Immature natural killer cell (primary cell): ENCODE measurements at regions not wholly inside any gene's neighbourhood (a gene's known extent, or its start where the extent isn't known, plus 50 kb on each side); places are given as distances from the start of the nearest gene placed in this dataset.
A peak's percentile ranks its signal among the peaks of the same experiment; 100 is the strongest.

Experiments
- DNase-seq, 3 donors: peaks; one replicate each; pipeline ENCODE4 v3.0.0; 2022; ENCODE audit warnings: mixed read lengths in 1 of 3
- H3K27ac Mint-ChIP-seq, 6 donors: one replicate each; pipeline ENCODE4 v1.8.0; 2020; ENCODE audit warnings: mixed read lengths in 6 of 6, mild to moderate bottlenecking in 5 of 6, inconsistent platforms in 4 of 6, moderate library complexity in 3 of 6
- H3K27me3 Mint-ChIP-seq, 3 donors: one replicate each; pipeline ENCODE4 v1.8.0; 2020 to 2021; ENCODE audit warnings: low read depth in 3 of 3, mild to moderate bottlenecking in 3 of 3, mixed read lengths in 3 of 3, moderate library complexity in 3 of 3, inconsistent platforms in 1 of 3
- H3K36me3 Mint-ChIP-seq, 3 donors: one replicate each; pipeline ENCODE4 v1.8.0; 2020; ENCODE audit warnings: mixed read lengths in 3 of 3, inconsistent platforms in 2 of 3, mild to moderate bottlenecking in 2 of 3
- H3K4me1 Mint-ChIP-seq, 2 donors: one replicate each; pipeline ENCODE4 v1.8.0; 2020; ENCODE audit warnings: inconsistent platforms in 2 of 2, mild to moderate bottlenecking in 2 of 2, mixed read lengths in 2 of 2, moderate library complexity in 1 of 2
- H3K4me3 Mint-ChIP-seq, 5 donors: one replicate each; pipeline ENCODE4 v1.8.0; 2020; ENCODE audit warnings: mild to moderate bottlenecking in 5 of 5, mixed read lengths in 5 of 5, inconsistent platforms in 3 of 5, moderate library complexity in 3 of 5
- H3K9me3 Mint-ChIP-seq, 6 donors: one replicate each; pipeline ENCODE4 v1.8.0; 2020; ENCODE audit warnings: mild to moderate bottlenecking in 6 of 6, mixed read lengths in 6 of 6, inconsistent platforms in 4 of 6, moderate library complexity in 3 of 6

GRCh38 chr11:128283451-128283850, 303.9 kb downstream of the ETS1 start:
- DNase-seq = no peak
- Mint-ChIP-seq H3K36me3 (no peaks in the 10 kb centered on the region), H3K27me3 (peaks cover 0 to 8% (median 0%) of the 10 kb centered on the region in 3 donors), H3K4me3 (no peak overlapping the region), H3K9me3 (no peaks in the 10 kb centered on the region), H3K27ac (peak overlapping the region; percentile 27 to 99 (median 98)), H3K4me1 (peaks cover 44 to 63% of the 10 kb centered on the region in 2 donors)

DNA sequence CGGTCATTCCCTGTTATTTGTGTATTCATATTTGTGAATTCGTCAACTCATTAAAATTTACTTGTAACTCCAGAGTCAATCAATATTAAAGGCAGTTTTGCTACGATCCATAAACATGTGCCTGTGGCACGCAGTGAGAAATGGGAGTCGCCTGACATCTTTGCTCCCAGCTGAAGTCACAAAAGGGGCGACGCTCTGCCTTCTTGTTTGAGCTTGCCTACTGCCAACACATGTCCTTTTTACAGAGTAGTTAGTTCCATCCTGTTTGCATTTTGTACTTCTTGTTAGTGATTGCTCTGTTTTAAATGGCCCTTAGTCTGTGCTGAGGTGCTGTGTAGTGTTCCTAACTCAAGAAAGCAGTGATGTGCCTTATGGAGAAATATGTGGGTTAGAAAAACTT, 305.3 kb downstream of the ETS1 start:
- Mint-ChIP-seq H3K4me3 (no peak overlapping the region), H3K27me3 (peaks cover 0 to 9% (median 3%) of the 10 kb centered on the region in 3 donors), H3K27ac (peak overlapping the region in 3 of 6 donors; percentile 76 to 86 (median 85)), H3K9me3 (no peaks in the 10 kb centered on the region), H3K4me1 (peaks cover 38 to 50% of the 10 kb centered on the region in 2 donors), H3K36me3 (no peaks in the 10 kb centered on the region)
- no peak for DNase-seq

DNA sequence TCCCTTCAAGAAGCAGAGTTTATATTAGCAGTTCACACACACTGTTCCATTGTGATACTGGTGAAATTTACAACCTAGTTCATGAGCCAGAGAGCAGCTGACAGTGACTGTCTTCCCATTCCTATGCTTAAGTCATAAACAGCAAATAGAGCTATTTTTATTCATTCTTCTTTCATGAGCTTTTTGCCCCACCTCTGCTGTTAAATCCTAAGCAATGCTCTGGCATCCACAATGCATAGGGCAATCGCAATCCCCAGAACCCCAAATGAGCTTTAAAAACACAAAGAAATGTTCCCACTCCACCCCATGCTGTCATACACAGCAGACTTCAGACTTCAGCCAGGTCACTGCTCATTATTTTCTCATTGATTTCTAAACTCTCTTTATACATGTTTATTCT, 307.5 kb downstream of the ETS1 start:
- Mint-ChIP-seq H3K27ac (no peak overlapping the region), H3K27me3 (peaks cover 0 to 11% (median 3%) of the 10 kb centered on the region in 3 donors), H3K4me3 (no peak overlapping the region), H3K4me1 (peaks cover 18 to 28% of the 10 kb centered on the region in 2 donors), H3K36me3 (peaks cover 0 to 4% (median 0%) of the 10 kb centered on the region in 3 donors), H3K9me3 (no peaks in the 10 kb centered on the region)
- DNase-seq = no peak

DNA sequence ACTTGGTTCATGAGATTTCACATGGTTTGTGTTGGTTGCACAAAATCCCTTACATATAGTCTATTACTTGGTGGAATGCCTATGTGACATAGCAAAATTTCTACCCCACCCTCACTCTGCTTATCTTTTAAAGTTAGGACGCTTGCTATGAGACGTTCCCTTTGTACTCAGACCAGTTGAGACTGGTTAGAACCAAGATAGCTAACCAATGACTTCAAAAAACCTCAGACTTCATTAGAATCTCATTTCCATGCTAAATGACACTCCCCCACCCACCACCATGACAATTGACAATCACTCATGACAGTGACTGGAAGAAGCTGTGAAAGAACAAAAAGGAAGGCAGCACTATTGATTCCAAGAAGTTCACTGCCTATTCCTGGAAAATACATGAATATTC, 313.6 kb downstream of the ETS1 start:
- peaks cover 0 to 7% (median 7%) of the 10 kb centered on the region in 3 donors for H3K27me3 Mint-ChIP-seq
- peak overlapping the region in 1 of 6 donors; percentile 75 for H3K27ac Mint-ChIP-seq
- peaks cover 0 to 4% (median 0%) of the 10 kb centered on the region in 3 donors for H3K36me3 Mint-ChIP-seq
- H3K4me1 Mint-ChIP-seq = peaks cover 23 to 26% of the 10 kb centered on the region in 2 donors
- DNase-seq = no peak
- no peaks in the 10 kb centered on the region for H3K9me3 Mint-ChIP-seq
- no peak overlapping the region for H3K4me3 Mint-ChIP-seq

DNA sequence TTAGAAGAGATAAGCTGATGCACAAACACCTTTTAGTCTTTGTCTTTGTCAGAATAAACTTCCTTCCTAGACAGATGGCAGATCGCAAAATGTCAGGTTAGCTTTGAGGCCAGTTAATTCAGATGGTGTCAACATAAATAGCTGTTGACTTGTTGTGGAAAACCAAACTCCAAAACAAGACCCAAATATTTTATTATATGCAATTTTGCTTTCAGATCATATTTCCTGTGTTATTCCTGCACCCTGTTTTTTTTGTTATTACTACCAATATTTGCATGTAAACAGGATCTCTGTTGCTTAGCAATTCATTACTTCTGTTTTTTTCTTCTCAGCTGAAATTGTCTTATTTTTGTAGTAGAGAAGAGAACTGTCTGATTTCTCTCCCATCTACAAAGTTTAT, 316.0 kb downstream of the ETS1 start:
- peak overlapping the region in 3 of 5 donors; percentile 28 to 33 (median 30) for H3K4me3 Mint-ChIP-seq
- peaks cover 0 to 5% (median 2%) of the 10 kb centered on the region in 3 donors for H3K27me3 Mint-ChIP-seq
- peaks cover 23 to 26% of the 10 kb centered on the region in 2 donors for H3K4me1 Mint-ChIP-seq
- peak; percentile 39 to 53 (median 49) for DNase-seq
- peak overlapping the region; percentile 40 to 87 (median 74) for H3K27ac Mint-ChIP-seq
- H3K36me3 Mint-ChIP-seq = no peaks in the 10 kb centered on the region
- no peaks in the 10 kb centered on the region for H3K9me3 Mint-ChIP-seq

DNA sequence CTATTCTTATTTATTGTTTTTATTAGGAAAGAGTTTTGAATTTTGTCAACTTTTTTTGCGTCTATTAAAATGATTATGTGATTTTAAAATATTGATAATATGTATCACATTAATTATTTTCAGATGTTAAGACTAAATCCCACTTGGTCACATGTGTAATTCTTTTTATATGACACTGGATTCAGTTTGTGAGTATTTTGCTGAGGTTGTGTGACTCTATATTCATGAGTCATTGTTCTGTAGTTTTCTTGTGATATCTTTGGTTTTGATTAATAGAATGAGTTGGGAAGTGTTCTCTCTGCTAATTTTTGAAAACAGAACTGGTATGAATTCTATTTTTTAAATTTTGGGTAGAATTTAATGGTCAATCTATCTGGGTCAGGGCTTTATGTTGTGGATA, 317.9 kb downstream of the ETS1 start:
- peaks cover 0 to 5% (median 0%) of the 10 kb centered on the region in 3 donors for H3K27me3 Mint-ChIP-seq
- peaks cover 23 to 26% of the 10 kb centered on the region in 2 donors for H3K4me1 Mint-ChIP-seq
- no peak for DNase-seq
- H3K4me3 Mint-ChIP-seq = no peak overlapping the region
- H3K36me3 Mint-ChIP-seq = no peaks in the 10 kb centered on the region
- no peak overlapping the region for H3K27ac Mint-ChIP-seq
- no peaks in the 10 kb centered on the region for H3K9me3 Mint-ChIP-seq

DNA sequence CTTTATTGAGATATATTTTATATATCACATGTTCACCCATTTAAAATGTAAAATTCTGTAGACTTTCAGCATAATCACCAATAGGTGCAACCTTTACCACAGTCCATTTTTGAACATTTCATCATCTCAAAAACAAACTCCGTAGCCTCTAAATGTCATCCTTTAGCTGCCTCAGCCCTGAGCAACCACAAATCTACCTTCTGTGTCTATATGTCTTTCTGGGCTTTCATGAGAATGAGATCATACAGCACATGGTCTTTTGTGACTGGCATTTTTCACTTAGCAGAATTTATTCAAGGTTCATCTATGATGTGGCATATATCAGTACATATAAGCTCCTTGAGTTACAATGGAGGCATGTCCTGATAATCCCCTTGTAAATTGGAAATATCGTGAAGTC, 320.5 kb downstream of the ETS1 start:
- H3K27me3 Mint-ChIP-seq = peaks cover 0 to 8% (median 0%) of the 10 kb centered on the region in 3 donors
- no peaks in the 10 kb centered on the region for H3K9me3 Mint-ChIP-seq
- H3K4me3 Mint-ChIP-seq = no peak overlapping the region
- peaks cover 10 to 11% of the 10 kb centered on the region in 2 donors for H3K4me1 Mint-ChIP-seq
- H3K27ac Mint-ChIP-seq = no peak overlapping the region
- no peak for DNase-seq
- H3K36me3 Mint-ChIP-seq = no peaks in the 10 kb centered on the region

DNA sequence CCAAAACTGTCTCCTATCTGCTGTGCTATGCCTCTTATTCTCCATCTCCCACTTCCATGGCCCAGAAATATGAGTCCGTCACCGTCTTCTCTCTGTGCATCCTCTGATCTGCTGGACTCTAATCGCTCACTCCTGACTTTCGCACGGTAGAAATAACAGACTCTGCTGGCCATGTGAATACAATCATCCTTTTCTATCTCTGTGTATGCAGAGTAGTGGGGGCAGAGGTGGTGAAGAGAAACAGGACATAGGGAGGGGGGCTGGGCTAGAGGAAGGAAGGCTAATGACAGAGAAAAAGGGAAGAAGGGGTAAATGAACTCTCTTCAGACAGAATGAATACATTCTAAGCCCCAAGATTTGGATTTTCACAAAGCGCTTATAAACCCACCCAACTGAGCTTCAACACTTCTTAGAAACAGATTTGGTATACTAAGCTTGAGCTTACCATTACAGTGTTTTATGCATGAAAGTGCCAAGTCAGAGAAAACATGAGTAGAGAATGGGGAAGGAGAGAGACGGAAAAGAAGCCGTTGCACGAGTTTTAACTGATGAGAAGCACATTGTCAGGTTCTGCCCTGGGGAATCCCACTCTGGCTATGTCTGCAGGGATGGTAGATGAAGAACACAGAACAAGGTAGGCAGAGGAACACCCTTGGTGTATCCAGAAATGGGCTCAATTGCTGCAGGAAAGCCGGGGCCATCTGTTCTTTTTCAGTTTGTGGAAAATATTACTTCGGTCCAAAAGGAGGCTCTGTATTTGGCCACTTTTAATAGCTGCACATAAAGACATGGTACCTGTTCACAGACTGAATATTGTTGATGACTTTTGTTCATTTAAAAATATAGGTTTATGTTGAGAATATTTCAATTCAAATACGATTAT, 324.7 kb downstream of the ETS1 start:
- no peak for DNase-seq
- Mint-ChIP-seq H3K9me3 (no peaks in the 10 kb centered on the region), H3K4me3 (no peak overlapping the region), H3K36me3 (peaks cover 0 to 4% (median 0%) of the 10 kb centered on the region in 3 donors), H3K27me3 (peaks cover 0 to 9% (median 5%) of the 10 kb centered on the region in 3 donors), H3K4me1 (peaks cover 10 to 14% of the 10 kb centered on the region in 2 donors), H3K27ac (no peak overlapping the region)

GRCh38 chr11:128261011-128261421, 326.3 kb downstream of the ETS1 start:
- peaks cover 0 to 4% (median 0%) of the 10 kb centered on the region in 3 donors for H3K36me3 Mint-ChIP-seq
- peaks cover 10 to 14% of the 10 kb centered on the region in 2 donors for H3K4me1 Mint-ChIP-seq
- no peak overlapping the region for H3K4me3 Mint-ChIP-seq
- no peak for DNase-seq
- no peaks in the 10 kb centered on the region for H3K9me3 Mint-ChIP-seq
- H3K27ac Mint-ChIP-seq = peak overlapping the region in 1 of 6 donors; percentile 60
- H3K27me3 Mint-ChIP-seq = peaks cover 0 to 9% (median 5%) of the 10 kb centered on the region in 3 donors

- H3K9me3 Mint-ChIP-seq = no peaks in the 10 kb centered on the region
- H3K27ac Mint-ChIP-seq = no peak overlapping the region
- H3K4me3 Mint-ChIP-seq = no peak overlapping the region
- no peak for DNase-seq
- peaks cover 10 to 14% of the 10 kb centered on the region in 2 donors for H3K4me1 Mint-ChIP-seq
- H3K36me3 Mint-ChIP-seq = peaks cover 0 to 4% (median 0%) of the 10 kb centered on the region in 3 donors
- H3K27me3 Mint-ChIP-seq = peaks cover 0 to 9% (median 5%) of the 10 kb centered on the region in 3 donors
Observed at GRCh38 chr11:128260398-128260797, 327.0 kb downstream of the ETS1 start.

DNA sequence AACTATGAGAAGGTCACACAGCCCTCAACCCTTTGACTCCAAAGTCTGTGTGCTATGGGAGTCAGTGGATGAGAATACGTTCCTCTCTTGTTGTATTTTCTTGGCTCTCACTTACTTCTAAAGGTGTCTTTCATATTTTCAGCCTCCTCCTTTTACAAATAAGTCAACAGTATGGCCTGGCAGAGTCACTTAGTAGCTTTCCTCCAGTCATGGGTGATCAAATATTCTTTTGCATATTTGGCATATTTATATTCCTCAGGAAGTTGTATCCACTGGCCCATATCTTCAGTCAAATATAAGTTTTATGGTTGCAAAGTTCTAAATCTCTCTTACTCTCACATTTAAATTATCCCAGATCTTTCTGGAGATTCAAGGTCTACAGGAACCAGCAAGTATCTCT, 327.5 kb downstream of the ETS1 start:
- H3K4me3 Mint-ChIP-seq = no peak overlapping the region
- no peak for DNase-seq
- peaks cover 10 to 14% of the 10 kb centered on the region in 2 donors for H3K4me1 Mint-ChIP-seq
- H3K27ac Mint-ChIP-seq = no peak overlapping the region
- peaks cover 0 to 9% (median 5%) of the 10 kb centered on the region in 3 donors for H3K27me3 Mint-ChIP-seq
- H3K36me3 Mint-ChIP-seq = peaks cover 0 to 4% (median 0%) of the 10 kb centered on the region in 3 donors
- no peaks in the 10 kb centered on the region for H3K9me3 Mint-ChIP-seq

DNA sequence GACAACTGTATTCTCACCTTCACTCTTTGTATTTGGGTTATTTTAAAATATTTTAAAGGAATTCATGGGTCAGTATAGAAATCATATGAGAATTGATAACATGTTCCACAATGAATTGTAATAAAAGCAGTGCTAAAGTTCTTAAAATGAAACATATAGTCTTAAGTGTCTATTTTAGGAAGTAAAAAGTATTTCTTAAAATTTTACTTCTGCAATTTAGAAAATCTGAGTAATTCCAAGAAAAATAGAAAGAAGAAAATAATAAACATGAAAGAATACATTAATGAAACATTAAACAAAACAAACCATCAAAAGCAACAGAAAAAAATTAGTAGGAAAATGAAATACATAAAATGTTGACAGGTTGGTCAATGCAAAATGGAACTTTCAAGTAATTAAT, 332.4 kb downstream of the ETS1 start:
- Mint-ChIP-seq H3K4me3 (no peak overlapping the region), H3K27ac (no peak overlapping the region), H3K4me1 (no peaks in the 10 kb centered on the region), H3K36me3 (peaks cover 0 to 3% (median 3%) of the 10 kb centered on the region in 3 donors), H3K27me3 (peaks cover 4% of the 10 kb centered on the region in 3 donors), H3K9me3 (peaks cover 0 to 5% (median 0%) of the 10 kb centered on the region in 6 donors)
- no peak for DNase-seq

- H3K27ac Mint-ChIP-seq = no peak overlapping the region
- H3K9me3 Mint-ChIP-seq = peaks cover 0 to 5% (median 0%) of the 10 kb centered on the region in 6 donors
- peaks cover 0 to 10% (median 4%) of the 10 kb centered on the region in 3 donors for H3K27me3 Mint-ChIP-seq
- no peaks in the 10 kb centered on the region for H3K4me1 Mint-ChIP-seq
- no peak for DNase-seq
- H3K36me3 Mint-ChIP-seq = peaks cover 0 to 6% (median under 1%) of the 10 kb centered on the region in 3 donors
- no peak overlapping the region for H3K4me3 Mint-ChIP-seq
Observed at GRCh38 chr11:128251140-128251539, 336.2 kb downstream of the ETS1 start.

DNA sequence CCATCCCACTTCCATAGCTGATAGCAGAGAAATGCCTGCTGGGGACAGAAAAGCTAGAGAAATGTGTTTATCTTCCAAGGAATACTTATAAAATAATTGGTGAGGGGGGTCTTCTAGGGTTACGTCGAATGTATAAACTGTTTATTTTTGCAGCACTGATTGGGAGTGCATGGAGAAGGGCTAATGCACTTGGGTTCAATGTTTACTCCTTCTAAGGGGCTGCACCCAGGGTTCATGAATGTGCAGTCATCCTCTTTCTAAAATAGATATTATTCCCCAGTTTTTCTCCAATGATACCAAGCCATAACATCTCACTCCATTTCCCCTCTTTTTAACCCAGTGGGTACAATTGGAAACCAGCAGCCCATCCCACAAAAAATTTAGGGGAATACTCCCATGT, 336.9 kb downstream of the ETS1 start:
- no peaks in the 10 kb centered on the region for H3K4me1 Mint-ChIP-seq
- DNase-seq = no peak
- H3K9me3 Mint-ChIP-seq = peaks cover 0 to 5% (median 0%) of the 10 kb centered on the region in 6 donors
- no peak overlapping the region for H3K4me3 Mint-ChIP-seq
- peaks cover 0 to 10% (median 4%) of the 10 kb centered on the region in 3 donors for H3K27me3 Mint-ChIP-seq
- H3K27ac Mint-ChIP-seq = no peak overlapping the region
- peaks cover 0 to 6% (median 4%) of the 10 kb centered on the region in 3 donors for H3K36me3 Mint-ChIP-seq
